Left forelimb (tissue), 1 donor: ENCODE measurements at regions not wholly inside any gene's neighbourhood (a gene's known extent, or its start where the extent isn't known, plus 50 kb on each side); places are given as distances from the start of the nearest gene placed in this dataset.

Experiments
- DNase-seq: peaks from one replicate; pipeline ENCODE4 v3.0.0-alpha.2; 2018; ENCODE audit warnings: low spot score

DNA sequence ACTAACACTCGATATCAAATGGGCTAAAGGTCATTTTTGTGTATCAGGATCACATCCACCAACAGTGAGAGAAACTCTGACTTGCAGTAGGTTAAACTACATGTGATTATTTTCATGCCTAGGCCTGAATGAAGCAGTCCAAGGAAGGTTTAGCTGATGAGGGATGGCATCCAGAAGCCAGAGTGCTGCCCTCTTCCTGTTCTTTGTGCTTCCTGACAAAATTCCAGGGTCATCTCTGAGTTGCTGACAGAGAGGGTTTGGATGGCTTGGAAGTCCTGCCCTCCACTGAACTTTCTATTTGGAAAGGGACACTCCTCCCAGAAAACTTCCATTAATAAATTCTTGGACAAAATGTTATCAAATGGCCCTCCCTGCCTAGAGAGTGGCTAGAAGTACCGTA is 728.3 kb upstream of the SLC10A2 start:
- DNase-seq: no peak

DNA sequence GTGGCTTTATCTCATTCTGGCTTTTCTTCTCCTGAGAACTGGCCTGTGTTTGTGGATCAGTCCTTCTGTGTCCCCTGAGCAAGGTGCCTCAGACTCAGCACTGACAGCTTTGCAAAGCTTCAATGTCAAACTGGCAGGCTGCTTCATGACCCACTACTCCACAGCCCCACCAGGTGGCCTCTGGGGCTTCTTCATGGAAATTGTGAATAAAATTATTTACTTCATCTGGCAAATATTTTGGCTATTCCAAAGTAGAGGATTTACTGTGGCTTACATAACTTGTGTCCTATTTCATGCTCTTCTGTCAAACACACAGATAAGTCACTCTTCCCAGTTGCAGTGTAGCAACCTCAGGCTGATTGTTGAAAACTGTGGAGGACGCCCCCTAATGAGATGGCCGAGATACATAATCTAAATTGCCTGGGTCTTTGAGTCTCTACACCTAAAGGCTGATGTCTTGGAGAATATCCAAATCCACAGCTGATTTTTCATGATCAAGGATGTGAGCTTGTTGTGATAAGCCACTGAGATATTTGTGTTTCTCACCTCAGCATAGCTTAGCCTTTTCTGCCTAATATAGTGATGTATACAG is 721.9 kb upstream of the SLC10A2 start:
- no peak for DNase-seq

DNA sequence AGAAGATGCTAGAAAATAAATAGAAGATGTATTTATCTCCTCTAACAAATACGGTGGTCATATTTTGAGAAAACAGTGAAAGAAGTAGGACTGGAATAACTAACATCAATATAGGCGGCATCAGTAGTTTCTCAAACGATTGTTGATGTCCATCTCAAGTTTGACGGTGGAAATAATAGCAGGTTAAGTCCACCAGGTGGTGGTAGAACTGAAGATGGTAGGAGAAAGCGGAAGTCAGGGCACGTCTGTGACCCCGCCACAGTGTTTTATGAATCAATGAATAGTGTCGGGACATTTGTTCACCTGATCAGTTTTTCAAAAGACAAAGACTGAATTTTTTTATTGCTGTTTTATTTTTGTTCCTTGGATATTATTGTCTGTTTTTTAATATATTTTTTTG is 706.4 kb upstream of the SLC10A2 start:
- DNase-seq: no peak

DNA sequence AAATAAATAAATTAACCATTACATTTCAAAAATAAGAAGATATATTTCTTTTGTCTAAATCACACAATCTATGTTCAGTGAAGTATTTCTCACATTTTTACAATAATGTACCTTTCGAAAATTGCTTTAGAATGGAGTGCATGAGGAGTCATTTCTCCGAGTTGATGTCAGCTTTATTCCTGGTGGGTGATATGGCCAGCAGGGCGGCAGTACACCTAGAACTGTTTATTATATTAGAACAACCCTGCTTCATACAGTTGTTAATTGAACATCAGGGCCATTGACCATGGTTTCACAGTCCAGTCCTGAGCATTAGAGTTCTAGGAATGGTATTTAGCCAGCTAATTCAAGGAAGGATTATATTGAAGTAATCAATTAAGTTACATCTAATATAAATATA is 696.3 kb upstream of the SLC10A2 start:
- no peak for DNase-seq

DNA sequence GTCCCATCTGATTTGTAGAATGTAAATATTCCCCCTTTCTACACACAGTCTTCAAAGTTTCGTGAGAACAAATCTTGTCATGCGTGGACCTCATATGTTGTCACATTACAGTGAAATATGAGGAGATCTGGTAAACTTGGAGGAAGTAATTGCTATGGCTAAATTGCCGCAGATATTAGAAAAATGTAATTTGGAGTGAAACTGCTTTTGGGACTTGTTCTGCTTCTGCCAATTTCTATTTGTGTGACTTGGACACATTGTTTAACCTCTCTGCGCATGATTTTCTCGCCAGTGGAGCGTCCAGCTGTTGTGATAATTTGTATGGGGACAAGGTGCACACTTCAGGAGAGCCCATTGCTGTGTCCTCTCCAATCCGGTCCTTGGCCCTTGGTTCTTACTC is 693.1 kb upstream of the SLC10A2 start:
- no peak for DNase-seq

DNA sequence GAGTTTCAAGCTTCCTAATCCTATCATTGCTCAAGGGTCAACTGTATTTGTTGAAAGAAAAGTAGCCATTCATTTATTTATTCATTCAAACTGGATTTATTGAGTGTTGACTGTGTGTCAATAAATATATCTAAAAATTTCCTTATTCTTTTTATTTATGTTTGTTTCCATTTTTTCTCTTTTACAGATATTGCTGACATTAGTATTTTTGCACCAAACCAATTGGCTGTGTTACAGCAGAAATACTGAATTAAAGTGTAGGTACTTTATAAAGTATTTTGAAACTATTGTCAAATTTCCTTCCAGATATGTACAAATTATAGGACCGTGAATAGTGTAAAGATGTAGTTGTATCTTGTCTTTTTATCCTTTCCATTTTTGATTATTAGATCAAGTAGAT is 692.0 kb upstream of the SLC10A2 start:
- DNase-seq: no peak

DNA sequence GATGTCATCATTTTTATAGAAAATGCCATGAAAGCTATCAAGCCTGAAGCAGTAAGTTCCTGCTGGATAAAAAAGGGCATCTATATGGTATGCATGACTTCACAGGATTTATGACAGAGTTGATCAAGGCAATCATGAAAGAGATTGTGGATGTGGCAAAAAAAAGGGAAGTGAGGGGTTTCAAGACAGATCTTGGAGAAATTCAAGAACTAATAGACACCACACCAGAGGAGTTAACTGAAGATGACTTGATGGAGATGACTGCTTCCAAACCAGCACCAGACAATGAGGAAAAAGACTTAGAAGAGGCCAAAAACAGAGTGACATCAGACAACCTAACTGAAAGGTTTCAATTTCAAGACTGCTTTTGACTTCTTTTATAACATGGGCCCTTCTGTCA is 691.1 kb upstream of the SLC10A2 start:
- DNase-seq: no peak

DNA sequence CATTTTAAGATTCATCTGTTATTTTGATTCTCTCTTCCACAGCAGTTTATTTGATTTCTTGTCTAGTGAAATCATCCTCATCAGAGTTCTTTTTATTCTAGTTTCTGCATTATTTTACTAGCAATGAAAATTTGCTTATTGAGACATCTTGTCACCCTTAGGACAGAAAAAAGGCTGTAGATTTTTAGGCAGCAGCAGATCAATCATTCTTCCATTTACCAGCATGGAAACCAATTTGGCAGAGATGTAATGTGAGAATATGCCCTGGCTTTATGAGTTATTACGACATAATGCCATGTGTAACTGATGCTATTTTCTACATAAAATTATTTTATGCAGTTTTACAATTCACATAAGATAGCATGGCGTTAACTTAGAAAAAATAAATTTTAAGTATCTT is 688.6 kb upstream of the SLC10A2 start:
- DNase-seq: no peak

DNA sequence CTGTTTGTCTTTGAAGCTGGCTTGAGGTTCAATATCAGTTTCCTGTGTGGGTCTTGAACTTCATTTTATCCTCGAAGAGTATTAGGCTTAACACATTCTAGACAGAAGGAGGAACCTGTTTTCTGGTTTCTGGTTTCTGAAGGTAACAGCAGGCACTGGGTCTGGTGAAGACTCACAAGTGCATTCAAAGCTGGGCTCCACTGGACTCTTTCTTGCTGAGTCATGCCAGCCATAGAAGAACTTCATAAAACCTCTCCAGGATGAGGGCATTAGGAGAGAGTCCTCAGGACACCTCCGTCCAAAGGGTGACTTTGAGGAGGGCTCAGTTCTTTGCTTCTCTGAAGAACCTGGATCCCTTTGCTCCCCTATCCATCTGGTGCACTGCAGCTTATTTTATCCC is 668.6 kb upstream of the SLC10A2 start:
- DNase-seq: no peak

DNA sequence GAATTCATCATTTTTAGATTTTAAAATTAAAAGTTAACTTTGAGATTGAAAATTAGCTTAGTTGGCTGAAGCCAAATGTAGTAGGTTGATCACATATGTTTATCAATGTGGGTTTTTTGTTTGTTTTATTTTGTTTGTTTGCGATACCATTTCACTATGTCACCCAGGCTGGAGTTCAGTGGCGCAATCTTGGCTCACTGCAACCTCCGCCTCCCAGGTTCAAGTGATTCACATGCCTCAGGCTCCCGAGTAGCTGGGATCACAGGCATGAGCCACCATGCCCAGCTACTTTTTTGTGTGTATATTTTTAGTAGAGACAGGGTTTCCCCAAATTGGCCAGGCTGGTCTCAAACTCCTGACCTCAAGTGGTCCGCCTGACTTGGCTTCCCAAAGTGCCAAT is 665.7 kb upstream of the SLC10A2 start:
- DNase-seq: no peak

DNA sequence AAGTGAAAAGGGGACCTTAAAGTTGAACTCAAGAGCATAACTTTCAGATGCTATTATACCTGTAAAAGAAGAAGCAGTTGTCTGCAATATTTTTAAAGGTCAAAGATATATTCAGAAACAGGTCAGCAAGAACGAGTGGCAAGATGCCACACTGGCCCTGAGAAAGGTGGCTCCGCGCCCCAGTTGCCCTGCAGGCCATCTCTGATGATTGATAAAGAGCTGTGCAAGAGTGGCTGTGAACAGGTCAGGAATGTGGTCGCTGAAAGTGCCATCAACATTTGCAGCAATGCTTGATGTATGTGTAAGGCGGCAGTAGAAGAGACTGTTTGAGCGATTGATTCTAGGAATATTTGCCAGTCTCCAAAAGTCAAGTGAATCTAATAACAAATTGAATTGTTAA is 664.2 kb upstream of the SLC10A2 start:
- DNase-seq: no peak

DNA sequence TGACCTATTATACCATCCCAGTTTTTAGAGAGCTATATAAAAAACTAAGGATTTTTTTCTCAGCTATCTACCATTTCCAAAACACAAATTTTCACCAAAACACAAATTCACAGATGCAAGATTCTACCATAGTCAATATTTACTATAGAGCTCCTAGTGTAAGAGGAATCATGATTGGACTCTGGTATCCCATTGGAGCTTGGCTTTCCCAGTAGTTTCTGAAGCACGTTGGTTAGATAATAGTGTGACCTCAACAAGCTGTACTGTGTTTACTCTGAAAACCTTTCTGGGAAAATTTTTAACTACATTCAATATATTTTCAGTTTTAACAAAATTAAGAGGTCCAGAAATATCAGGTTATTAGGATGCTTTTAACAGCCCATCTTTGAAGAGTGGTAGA is 660.6 kb upstream of the SLC10A2 start:
- no peak for DNase-seq

DNA sequence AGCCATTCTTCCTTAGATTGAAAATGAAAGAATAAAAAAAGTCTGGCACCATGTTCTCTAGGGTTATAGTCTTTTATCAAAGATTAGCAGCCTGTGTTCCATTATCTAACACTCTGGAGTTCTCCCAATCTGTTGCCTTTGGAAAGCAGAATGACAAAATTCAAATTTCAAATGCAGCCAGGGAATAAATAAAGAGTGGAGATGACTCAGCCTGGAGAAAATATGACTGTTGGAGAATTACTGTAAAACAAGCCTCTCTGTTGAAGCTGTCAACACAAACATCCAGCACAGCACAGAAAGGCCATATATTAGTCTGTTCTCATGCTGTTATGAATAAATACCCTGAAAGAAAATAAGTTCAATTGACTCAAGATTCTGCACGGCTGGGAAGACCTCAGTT is 650.5 kb upstream of the SLC10A2 start:
- no peak for DNase-seq

DNA sequence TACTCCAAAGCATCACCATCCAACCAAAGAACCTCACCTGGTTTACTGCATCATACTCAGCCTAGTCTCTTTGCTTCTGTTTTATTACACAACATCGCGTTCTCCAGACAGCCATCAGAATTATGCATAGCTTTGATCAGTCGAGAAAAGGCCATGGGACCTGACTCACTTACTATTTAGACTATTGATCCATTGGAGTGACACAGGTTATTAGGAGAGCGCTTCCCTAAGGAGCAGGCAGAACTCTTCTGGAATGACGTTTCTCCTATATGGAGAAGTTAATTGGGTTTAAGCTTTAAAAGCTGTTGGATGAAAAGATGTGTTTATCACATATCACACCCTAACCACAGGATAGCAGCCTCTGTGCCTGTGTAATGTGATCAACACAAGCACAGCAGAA is 649.1 kb upstream of the SLC10A2 start:
- no peak for DNase-seq

DNA sequence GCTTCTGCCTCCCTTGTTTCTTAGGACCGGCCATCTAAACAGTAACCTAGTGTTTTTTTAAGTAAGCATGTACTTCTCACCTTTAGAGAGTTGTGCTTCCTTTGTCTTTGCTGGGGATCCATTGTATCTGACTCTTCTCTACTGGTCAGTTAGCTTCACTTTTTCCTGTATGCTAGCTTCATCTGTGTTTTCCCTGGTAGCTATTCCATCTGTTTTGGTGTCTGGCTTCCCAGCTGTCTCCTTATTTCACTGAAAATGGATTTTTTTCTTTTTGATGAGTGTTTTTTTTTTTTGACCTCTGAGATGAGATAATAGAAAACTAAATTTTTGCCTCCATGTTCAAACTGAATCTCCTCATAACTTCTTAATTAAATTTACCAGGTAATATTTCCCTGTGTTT is 637.0 kb upstream of the SLC10A2 start:
- DNase-seq: no peak

DNA sequence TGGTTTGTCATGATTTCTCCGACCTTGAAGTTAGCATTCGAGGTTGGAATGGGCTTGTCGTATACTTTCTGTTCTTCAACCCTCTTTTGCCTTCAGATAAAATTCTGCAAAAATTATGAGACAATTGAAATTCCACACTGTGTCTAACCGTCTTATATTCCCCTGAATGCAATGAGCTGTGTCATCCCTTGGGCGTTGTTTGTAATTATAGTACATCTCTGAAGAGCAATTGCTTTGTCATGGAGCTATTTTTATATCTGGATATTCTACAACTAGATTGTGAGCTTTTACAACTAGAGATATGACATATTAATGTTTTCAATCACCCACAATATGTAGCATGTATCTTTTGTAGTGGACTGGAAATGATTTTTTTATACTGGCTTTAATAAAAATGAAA is 631.8 kb upstream of the SLC10A2 start:
- DNase-seq: no peak

DNA sequence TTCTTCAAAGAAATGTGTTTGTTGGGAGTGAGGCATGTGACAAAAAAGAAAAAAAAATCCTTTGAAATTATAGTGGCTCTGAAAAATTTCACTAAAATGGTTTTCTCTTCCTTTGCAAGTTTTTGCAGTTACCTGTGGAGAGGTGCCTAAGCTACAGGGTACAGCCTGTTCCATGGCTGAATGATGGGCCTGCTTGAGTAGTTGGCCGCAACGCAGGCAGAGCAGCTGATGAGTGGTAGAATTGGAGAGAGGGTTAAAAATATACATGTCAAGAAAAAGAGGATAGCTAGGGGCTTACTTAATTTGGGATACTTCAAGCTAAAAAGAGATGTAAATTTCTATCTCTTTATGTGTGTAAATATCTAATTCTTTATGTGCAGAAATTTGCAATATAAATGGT is 629.1 kb upstream of the SLC10A2 start:
- DNase-seq: no peak

DNA sequence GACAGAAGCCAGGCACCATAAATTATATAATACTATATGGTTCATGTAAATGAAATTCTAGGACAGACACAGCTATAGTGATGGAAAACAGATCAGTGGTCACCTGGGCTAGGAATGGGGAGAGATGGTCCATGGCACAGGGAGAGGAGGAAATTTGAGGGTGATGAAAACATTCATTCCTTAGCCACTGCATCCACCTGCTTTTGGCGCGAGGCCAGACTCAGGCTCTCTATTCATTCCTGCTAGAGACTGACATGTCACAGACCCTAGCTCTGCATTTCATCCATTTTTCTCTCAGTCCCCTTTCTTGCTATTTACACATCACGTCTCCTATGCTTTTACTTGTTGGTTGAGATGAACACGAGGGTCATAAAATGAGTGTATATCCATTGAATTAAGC is 628.3 kb upstream of the SLC10A2 start:
- no peak for DNase-seq

DNA sequence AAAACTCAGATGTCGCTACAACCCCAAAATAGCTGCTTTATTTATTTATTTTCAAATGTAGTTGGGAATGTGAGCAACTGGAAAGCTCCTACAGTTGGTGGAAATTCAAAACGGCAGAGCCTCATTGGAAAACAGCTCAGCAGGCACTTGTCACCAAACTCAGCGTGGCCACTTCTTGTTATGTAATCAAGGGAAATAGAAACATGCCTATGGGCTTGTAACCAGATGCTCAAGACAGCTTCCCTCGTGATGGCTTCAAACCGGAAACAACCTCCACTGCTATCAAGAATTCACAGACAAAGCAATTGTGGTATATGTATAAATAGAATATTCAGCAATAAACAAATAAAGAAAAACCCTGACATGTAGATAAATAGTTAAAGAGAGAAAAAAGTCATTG is 627.8 kb upstream of the SLC10A2 start:
- DNase-seq: no peak

DNA sequence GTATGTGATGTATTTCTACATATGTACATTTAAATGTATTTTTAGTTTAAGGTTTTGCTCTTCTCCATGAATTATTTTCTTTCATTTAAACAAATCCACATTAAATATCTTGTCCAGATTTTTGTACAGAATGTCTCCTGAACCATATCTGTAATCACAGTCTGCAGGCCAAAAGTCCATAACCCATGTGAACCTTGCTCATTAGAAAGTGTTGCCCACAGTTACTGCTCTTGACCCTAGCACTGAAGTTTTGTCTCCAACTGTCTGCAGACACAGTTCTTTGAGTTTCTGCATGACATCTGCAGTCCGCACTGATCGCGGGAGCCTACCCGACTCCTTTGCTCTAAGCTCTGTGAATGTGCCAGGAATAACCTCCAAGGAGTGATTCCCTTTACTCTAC is 626.2 kb upstream of the SLC10A2 start:
- DNase-seq: no peak

DNA sequence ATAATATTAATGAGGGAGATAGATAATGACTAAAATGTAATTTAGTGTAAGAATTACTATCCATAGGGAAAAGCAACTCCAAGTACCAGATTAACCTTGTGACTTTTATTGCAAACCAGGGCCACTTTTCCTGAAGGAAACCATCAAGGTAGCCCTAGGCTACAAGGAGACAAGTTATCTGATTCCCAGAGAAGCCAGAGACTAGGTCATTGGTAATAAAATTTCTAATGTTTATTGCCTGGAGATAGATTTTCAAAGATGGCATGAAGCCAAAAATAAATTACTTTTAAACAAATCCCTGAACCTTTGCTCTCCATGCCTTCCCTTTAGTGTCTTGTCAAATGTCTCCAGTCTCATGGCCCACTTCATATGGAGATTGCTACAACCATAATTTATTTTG is 610.1 kb upstream of the SLC10A2 start:
- DNase-seq: no peak

DNA sequence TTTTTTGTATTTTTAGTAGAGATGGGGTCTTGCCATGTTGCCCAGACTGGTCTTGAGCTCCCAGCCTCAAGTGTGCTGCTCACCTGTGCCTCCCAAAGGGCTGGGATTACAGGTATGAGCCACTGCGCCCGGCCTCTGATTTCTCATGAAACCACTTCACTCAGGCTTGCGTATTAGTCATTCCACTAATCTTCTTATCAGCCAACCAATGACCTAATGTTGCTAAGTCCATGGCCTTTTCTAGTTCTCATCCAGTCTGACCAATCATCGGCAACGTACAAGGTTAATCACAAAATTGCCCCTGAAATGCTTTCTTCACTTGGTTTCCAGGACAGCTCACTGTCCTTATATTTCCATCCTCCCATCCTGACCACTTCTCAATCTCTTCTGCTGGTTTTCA is 605.3 kb upstream of the SLC10A2 start:
- no peak for DNase-seq

DNA sequence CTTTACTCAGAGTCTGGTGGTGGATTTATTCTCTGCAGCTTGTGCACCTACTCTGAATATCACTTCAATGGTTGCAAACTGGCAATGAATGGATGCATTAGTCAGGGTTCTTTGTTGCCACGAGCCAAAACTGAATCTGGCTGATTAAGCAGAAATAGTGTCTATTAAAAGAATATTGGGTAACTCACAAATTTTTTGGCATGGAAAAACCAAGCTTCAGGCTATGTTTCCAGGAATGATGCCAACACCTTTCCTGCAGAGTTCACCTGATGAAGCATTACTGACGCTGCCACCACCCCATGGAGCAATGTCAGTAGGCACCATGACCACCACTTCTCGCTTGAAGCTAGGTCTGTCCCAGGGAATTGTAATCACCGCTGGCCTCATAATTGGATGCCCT is 597.8 kb upstream of the SLC10A2 start:
- no peak for DNase-seq

DNA sequence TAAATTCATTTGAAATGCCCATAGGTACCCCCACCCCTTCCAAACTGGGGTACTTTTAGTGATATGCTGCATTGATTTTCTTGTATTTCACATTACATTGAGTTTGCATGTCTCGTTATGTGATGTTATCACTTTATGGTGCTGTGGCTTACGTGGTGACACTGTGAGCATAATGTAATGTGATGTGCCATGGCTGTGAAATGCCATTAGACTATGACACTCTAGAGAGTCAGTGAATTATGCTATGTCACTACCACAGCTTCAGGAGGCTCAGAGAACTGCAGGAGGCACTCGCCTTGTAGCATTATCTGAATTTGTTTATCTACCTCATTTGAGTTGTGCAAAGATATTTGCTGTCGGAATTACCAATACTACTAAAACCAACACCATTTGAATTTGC is 590.1 kb upstream of the SLC10A2 start:
- DNase-seq: no peak

DNA sequence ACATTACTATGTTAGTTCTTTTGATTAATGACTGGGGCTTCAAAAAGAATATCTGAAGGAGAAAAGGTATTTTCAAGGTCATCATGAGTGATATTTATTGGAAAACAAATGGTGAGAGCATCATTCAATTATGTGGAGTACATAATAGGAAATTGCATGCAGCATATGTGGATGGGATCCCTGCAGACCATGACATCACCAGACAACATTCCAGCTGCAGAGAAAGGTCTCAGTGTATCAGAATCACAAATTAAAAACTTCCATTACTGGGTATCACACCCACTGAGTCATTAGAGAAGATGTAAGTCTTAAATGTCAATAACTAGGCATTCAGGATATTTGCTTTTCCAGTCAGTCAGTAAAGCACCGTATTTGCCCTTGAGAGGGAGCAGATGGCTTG is 574.4 kb upstream of the SLC10A2 start:
- no peak for DNase-seq
